H1 (cell line): ENCODE measurements at regions not wholly inside any gene's neighbourhood (a gene's known extent, or its start where the extent isn't known, plus 50 kb on each side); places are given as distances from the start of the nearest gene placed in this dataset.

ENCODE experiments used
- CTCF ChIA-PET: fragments of 300-600 bp; sonication (Branson Sonifier 250); formaldehyde crosslinking; loops from one replicate; lab custom pipeline; 2021; ENCODE audit not compliant: partially characterized antibody; lab: Charles Lee
- POLR2A ChIA-PET: fragments of 300-600 bp; sonication (Branson Sonifier 250); formaldehyde crosslinking; loops from one replicate; lab custom pipeline; 2021; ENCODE audit warnings: inconsistent platforms; ENCODE audit not compliant: partially characterized antibody; lab: Charles Lee
- DNase-seq, 2 experiments: peaks; one replicate each; pipeline versions ENCODE4 v3.0.0 to v3.0.0-alpha.2; 2010 to 2022; ENCODE audit warnings: low spot score in 2 of 2, low read depth in 1 of 2, mixed read lengths in 1 of 2
- FAIRE-seq: peaks from 2 replicates; lab custom pipeline; 2011; peaks lifted over from hg19 to GRCh38; lab: Jason Lieb, UNC
- H2AFZ ChIP-seq: 2 replicates; pipeline ENCODE4 v1.8.1; 2012; ENCODE audit warnings: low read length, inconsistent platforms
- H2AK5ac ChIP-seq: 2 replicates; pipeline ENCODE4 v1.6.1; 2013; ENCODE audit warnings: low read depth, low read length
- H2BK120ac ChIP-seq: replicated peaks from 2 replicates; pipeline ENCODE3; 2013; ENCODE audit warnings: low read depth, low read length, inconsistent platforms
- H2BK12ac ChIP-seq: 2 replicates; pipeline ENCODE4 v1.6.1; 2013; ENCODE audit warnings: low read depth, low read length
- H2BK15ac ChIP-seq: 2 replicates; pipeline ENCODE4 v1.6.1; 2013; ENCODE audit warnings: low read length
- H2BK20ac ChIP-seq: 2 replicates; pipeline ENCODE4 v1.6.1; 2013; ENCODE audit warnings: low read length
- H2BK5ac ChIP-seq: 2 replicates; pipeline ENCODE4 v1.6.1; 2013; ENCODE audit warnings: low read depth, low read length
- H3K14ac ChIP-seq: 2 replicates; pipeline ENCODE4 v1.6.1; 2013; ENCODE audit warnings: inconsistent platforms; ENCODE audit not compliant: insufficient read length
- H3K18ac ChIP-seq: 2 replicates; pipeline ENCODE4 v1.6.1; 2013; ENCODE audit warnings: low read length; ENCODE audit errors: extremely low read depth
- H3K23ac ChIP-seq: 2 replicates; pipeline ENCODE4 v1.6.1; 2013; ENCODE audit warnings: inconsistent platforms; ENCODE audit not compliant: insufficient read length
- H3K23me2 ChIP-seq: 2 replicates; pipeline ENCODE4 v1.6.1; 2013; ENCODE audit warnings: low read depth, low read length
- H3K27ac ChIP-seq: 2 replicates; pipeline ENCODE4 v1.6.1; 2011; ENCODE audit warnings: low read depth, low read length, inconsistent platforms
- H3K27me3 ChIP-seq, 4 experiments: replicated peaks in 1 of 4; 1 replicate in 1 of 4; 2 replicates in 3 of 4; pipeline versions ENCODE4 v1.6.1 to v1.8.1; 2011 to 2013; ENCODE audit warnings: low read length in 3 of 4, mild to moderate bottlenecking in 3 of 4, inconsistent platforms in 2 of 4, mixed read lengths in 2 of 4, moderate library complexity in 1 of 4; ENCODE audit not compliant: control insufficient read depth in 3 of 4, insufficient read depth in 3 of 4; ENCODE audit errors: extremely low read depth in 1 of 4
- H3K36me3 ChIP-seq, 4 experiments: 2 replicates each; pipeline versions ENCODE4 v1.6.1 to v1.8.1; 2011 to 2013; ENCODE audit warnings: mild to moderate bottlenecking in 4 of 4, low read length in 3 of 4, moderate library complexity in 2 of 4, control low read depth in 1 of 4, inconsistent platforms in 1 of 4; ENCODE audit not compliant: insufficient read depth in 4 of 4, control insufficient read depth in 2 of 4
- H3K4ac ChIP-seq: replicated peaks from 2 replicates; pipeline ENCODE3; 2013; ENCODE audit warnings: low read length, low read depth, mixed read lengths, inconsistent platforms; ENCODE audit not compliant: insufficient read length
- H3K4me1 ChIP-seq, 4 experiments: replicated peaks in 1 of 4; 1 replicate in 1 of 4; 2 replicates in 3 of 4; pipeline versions ENCODE4 v1.6.1 to v1.8.1; 2011 to 2013; ENCODE audit warnings: low read length in 3 of 4, inconsistent platforms in 2 of 4, mixed read lengths in 1 of 4; ENCODE audit not compliant: insufficient read depth in 4 of 4, control insufficient read depth in 3 of 4
- H3K4me2 ChIP-seq, 2 experiments: 2 replicates each; pipeline versions ENCODE4 v1.6.1 to v1.8.1; 2011 to 2013; ENCODE audit warnings: low read depth in 2 of 2, low read length in 2 of 2, control low read depth in 1 of 2, inconsistent platforms in 1 of 2, mild to moderate bottlenecking in 1 of 2; ENCODE audit not compliant: insufficient read depth in 1 of 2
- H3K4me3 ChIP-seq, 4 experiments: fragments of 200-600, 300-600 bp in 1 of 4; sonication (generic), shearing (Covaris generic), sonication (Bioruptor Twin) in 1 of 4; 2 replicates each; pipeline versions ENCODE4 v1.5.1 to v1.8.1; 2011 to 2016; ENCODE audit warnings: low read length in 4 of 4, low read depth in 3 of 4, control low read depth in 2 of 4, inconsistent platforms in 2 of 4, mild to moderate bottlenecking in 2 of 4, mixed read lengths in 1 of 4, moderate library complexity in 1 of 4; ENCODE audit not compliant: insufficient read depth in 2 of 4; ENCODE audit errors: extremely low read depth in 1 of 4
- H3K56ac ChIP-seq: replicated peaks from 2 replicates; pipeline ENCODE3; 2013; ENCODE audit warnings: low read depth, mild to moderate bottlenecking, mixed read lengths, low read length, inconsistent platforms; ENCODE audit not compliant: insufficient read length
- H3K79me1 ChIP-seq: 2 replicates; pipeline ENCODE4 v1.6.1; 2013; ENCODE audit warnings: low read depth, low read length, control low read depth
- H3K79me2 ChIP-seq, 2 experiments: 2 replicates each; pipeline versions ENCODE4 v1.6.1 to v1.8.1; 2012 to 2013; ENCODE audit warnings: low read length in 2 of 2, mild to moderate bottlenecking in 2 of 2, inconsistent platforms in 1 of 2; ENCODE audit not compliant: insufficient read depth in 2 of 2, control insufficient read depth in 1 of 2
- H3K9ac ChIP-seq, 4 experiments: replicated peaks in 1 of 4; 1 replicate in 1 of 4; 2 replicates in 3 of 4; pipeline versions ENCODE4 v1.6.1 to v1.8.1; 2011 to 2013; ENCODE audit warnings: low read depth in 3 of 4, low read length in 3 of 4, control low read depth in 2 of 4, mild to moderate bottlenecking in 2 of 4, moderate library complexity in 2 of 4, inconsistent platforms in 1 of 4; ENCODE audit errors: extremely low read depth in 1 of 4
- H3K9me3 ChIP-seq, 2 experiments: 2 replicates each; pipeline versions ENCODE4 v1.6.1 to v1.8.1; 2012 to 2013; ENCODE audit warnings: mild to moderate bottlenecking in 2 of 2, moderate library complexity in 2 of 2, control low read depth in 1 of 2, inconsistent platforms in 1 of 2, low read depth in 1 of 2, low read length in 1 of 2, mixed read lengths in 1 of 2; ENCODE audit not compliant: insufficient read depth in 2 of 2
- H4K20me1 ChIP-seq, 2 experiments: replicated peaks in 1 of 2; 2 replicates each; pipeline versions ENCODE3 to v1.8.1; 2011 to 2013; ENCODE audit warnings: inconsistent platforms in 2 of 2, low read length in 2 of 2, mild to moderate bottlenecking in 1 of 2; ENCODE audit not compliant: insufficient read depth in 2 of 2, control insufficient read depth in 1 of 2
- H4K5ac ChIP-seq: 2 replicates; pipeline ENCODE4 v1.6.1; 2013; ENCODE audit warnings: low read length, low read depth, mixed read lengths, inconsistent platforms; ENCODE audit not compliant: insufficient read length
- H4K8ac ChIP-seq: 2 replicates; pipeline ENCODE4 v1.8.0; 2013; ENCODE audit warnings: mild to moderate bottlenecking, moderate library complexity, low read length, inconsistent platforms; ENCODE audit not compliant: insufficient read depth; ENCODE audit errors: extremely low read depth
- H4K91ac ChIP-seq: replicated peaks from 2 replicates; pipeline ENCODE3; 2013; ENCODE audit warnings: low read length, mixed read lengths, inconsistent platforms; ENCODE audit not compliant: insufficient read length
- BRCA1 ChIP-seq: IDR thresholded peaks from 2 replicates; pipeline ENCODE4 v1.6.1; 2012; ENCODE audit warnings: low read depth, low read length, improper control_type of control experiment
- CBX5 ChIP-seq: fragments of 300-800, 300-1000 bp; sonication (generic); IDR thresholded peaks from 2 replicates; pipeline ENCODE4 v1.7.1; 2016; ENCODE audit warnings: antibody characterized with exemption, low read length, low read depth
- CHD1 ChIP-seq: IDR thresholded peaks from 2 replicates; pipeline ENCODE4 v1.6.1; 2012; ENCODE audit warnings: low read depth, low read length, improper control_type of control experiment
- FOSL1 ChIP-seq: IDR thresholded peaks from 2 replicates; pipeline ENCODE4 v1.6.1; 2011; ENCODE audit warnings: mild to moderate bottlenecking, low read depth, low read length, moderate library complexity; ENCODE audit not compliant: insufficient read depth
- JUN ChIP-seq: IDR thresholded peaks from 2 replicates; pipeline ENCODE4 v1.6.1; 2011; ENCODE audit warnings: low read depth, mild to moderate bottlenecking, improper control_type of control experiment, low read length
- KDM1A ChIP-seq: fragments of 200-600, 300-600 bp; sonication (generic); IDR thresholded peaks from 2 replicates; pipeline ENCODE4 v1.7.1; 2016; ENCODE audit warnings: mild to moderate bottlenecking, low read length, borderline replicate concordance
- KDM4A ChIP-seq: IDR thresholded peaks from one replicate; pipeline ENCODE4 v1.7.1; 2012; ENCODE audit warnings: low read depth, mild to moderate bottlenecking, moderate library complexity, low read length, inconsistent platforms; ENCODE audit not compliant: severe bottlenecking
- MAFK ChIP-seq: IDR thresholded peaks from 2 replicates; pipeline ENCODE4 v1.6.1; 2012; ENCODE audit warnings: low read depth, mild to moderate bottlenecking, improper control_type of control experiment, low read length
- POLR2AphosphoS5 ChIP-seq: IDR thresholded peaks from 2 replicates; pipeline ENCODE4 v1.6.1; 2011; ENCODE audit warnings: low read depth, low read length
- POU5F1 ChIP-seq: IDR thresholded peaks from 2 replicates; pipeline ENCODE4 v1.6.1; 2011; ENCODE audit warnings: low read depth, mild to moderate bottlenecking, low read length, moderate library complexity
- SIRT6 ChIP-seq: IDR thresholded peaks from one replicate; pipeline ENCODE4 v1.7.1; 2012; ENCODE audit warnings: low read length, inconsistent platforms
- TCF12 ChIP-seq: IDR thresholded peaks from 2 replicates; pipeline ENCODE4 v1.6.1; 2011; ENCODE audit warnings: low read depth, mild to moderate bottlenecking, low read length
- ZNF274 ChIP-seq: IDR thresholded peaks from 2 replicates; pipeline ENCODE4 v1.7.0; 2012; ENCODE audit warnings: low read length, borderline replicate concordance; ENCODE audit errors: extremely low read depth
- WGBS, 2 experiments: shearing (Covaris generic) in 1 of 2; methylation state at CpG; one replicate each; pipeline versions ENCODE4 v1.1.6 to v1.1.7; 2013 to 2015; ENCODE audit warnings: low lambda C conversion rate in 2 of 2, mixed read lengths in 2 of 2, inconsistent platforms in 1 of 2, low coverage in 1 of 2, missing lambda C conversion rate in 1 of 2; ENCODE audit not compliant: insufficient replicate concordance in 2 of 2, insufficient coverage in 1 of 2, insufficient read length in 1 of 2; ENCODE audit errors: extremely low coverage in 1 of 2, missing lambda C conversion rate in 1 of 2; 5-methylcytosine and 5-hydroxymethylcytosine counted together
- TF ChIP-seq, protein P1 (sequence below): IDR thresholded peaks from 2 replicates; pipeline ENCODE4 v1.6.1; 2012; ENCODE audit warnings: inconsistent platforms

DNA sequence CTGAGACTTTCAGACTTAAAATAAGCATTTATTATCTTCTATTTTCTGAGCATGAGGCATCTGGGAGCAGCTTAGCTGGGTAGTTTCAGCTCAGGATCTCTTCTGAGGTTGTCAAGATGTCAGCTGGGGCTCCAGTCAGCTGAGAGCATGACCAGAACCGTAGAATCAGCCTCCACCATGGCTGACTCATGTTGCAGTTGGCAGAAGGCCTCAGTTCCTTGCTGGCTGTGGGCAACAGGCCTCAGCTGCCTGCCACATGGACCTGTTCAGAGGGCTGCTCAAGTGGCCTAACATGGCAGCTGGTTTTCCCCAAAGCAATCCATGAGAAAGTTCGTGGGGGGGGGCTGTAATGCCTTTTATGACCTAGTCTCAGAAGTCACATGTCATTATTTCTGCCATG is 142.3 kb downstream of the LY86 start:
- Histone ChIP-seq H3K79me1 (no peaks in the 10 kb centered on the region), H4K20me1 (no peaks in the 10 kb centered on the region), H2BK15ac (no peak overlapping the region), H3K79me2 (no peaks in the 10 kb centered on the region), H3K36me3 (no peaks in the 10 kb centered on the region), H3K23ac (no peak overlapping the region), H3K23me2 (no peaks in the 10 kb centered on the region), H2AK5ac (no peak overlapping the region), H3K4me3 (no peak overlapping the region), H3K56ac (no peak overlapping the region), H3K14ac (no peak overlapping the region), H3K27ac (no peak overlapping the region), H3K4me1 (peaks cover under 1 to 5% (median 3%) of the 10 kb centered on the region in 4 experiments; a peak in 5 of 7 replicates), H3K9ac (no peak overlapping the region), H2BK20ac (no peak overlapping the region), H4K8ac (no peak overlapping the region), H3K4ac (no peak overlapping the region), H3K9me3 (no peaks in the 10 kb centered on the region), H4K5ac (no peak overlapping the region), H3K18ac (no peak overlapping the region), H2BK120ac (no peak overlapping the region), H2BK12ac (no peak overlapping the region), H2AFZ (no peak overlapping the region), H3K4me2 (no peak overlapping the region), H3K27me3 (peaks cover 0 to 3% (median 0%) of the 10 kb centered on the region in 4 experiments; a peak in 2 of 7 replicates), H2BK5ac (no peak overlapping the region), H4K91ac (no peak overlapping the region)
- ChIA-PET CTCF (interaction anchor here (1.1 kb wide), 1 partner anchor 10 kb away, joined by 4 read pairs; no protein-coding TSS in a partner anchor), POLR2A (interaction anchor here (1.5 kb wide), 1 partner anchor 10 kb away, joined by 3 read pairs; no protein-coding TSS in a partner anchor)
- WGBS, 2 experiments = 79% methylated on average over 2 of the region's 2 CpGs; no CpG with 5 or more reads in 1 of the 2 experiments
- FAIRE-seq (no peak), DNase-seq (no peak)
- TF ChIP-seq CBX5 (no peak), POU5F1 (no peak), BRCA1 (no peak), KDM4A (no peak), ZNF274 (no peak), JUN (no peak), FOSL1 (no peak), SIRT6 (no peak), TCF12 (no peak), CHD1 (no peak), MAFK (no peak), KDM1A (no peak), POLR2AphosphoS5 (no peak)
- TF ChIP-seq, protein P1, sequence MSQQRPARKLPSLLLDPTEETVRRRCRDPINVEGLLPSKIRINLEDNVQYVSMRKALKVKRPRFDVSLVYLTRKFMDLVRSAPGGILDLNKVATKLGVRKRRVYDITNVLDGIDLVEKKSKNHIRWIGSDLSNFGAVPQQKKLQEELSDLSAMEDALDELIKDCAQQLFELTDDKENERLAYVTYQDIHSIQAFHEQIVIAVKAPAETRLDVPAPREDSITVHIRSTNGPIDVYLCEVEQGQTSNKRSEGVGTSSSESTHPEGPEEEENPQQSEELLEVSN = no peak
